ENCODE measurements at regions not wholly inside any gene's neighbourhood (a gene's known extent, or its start where the extent isn't known, plus 50 kb on each side); places are given as distances from the start of the nearest gene placed in this dataset.

DNA sequence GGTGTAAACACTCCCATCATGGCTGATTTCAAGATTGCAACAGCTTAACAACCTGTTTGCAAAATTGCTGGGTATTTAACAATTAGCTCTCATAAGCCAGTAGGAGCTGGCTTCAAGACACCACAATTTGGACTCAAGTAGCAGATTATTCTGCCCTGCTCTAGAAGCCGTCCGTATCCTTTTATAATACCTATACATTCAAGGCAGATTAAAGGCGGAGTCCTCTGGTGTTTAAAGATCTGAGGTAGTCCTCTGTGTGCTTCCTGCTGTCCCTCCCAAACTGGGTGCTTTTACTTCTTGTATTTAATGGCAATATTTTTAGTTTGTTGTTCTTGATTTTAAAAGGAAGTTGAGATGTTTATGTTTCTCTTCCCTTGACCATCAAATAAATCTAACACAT is 62.2 kb upstream of the SOX4 start:
- TF ChIP-seq TCF7L2 (IDR thresholded peaks at IDR 0.05; ENCODE audit: low read depth, low read length) (no peak), POLR2AphosphoS5 (IDR thresholded peaks at IDR 0.05; ENCODE audit: low read depth, low read length) (no peak), SIN3A (IDR thresholded peaks at IDR 0.05; ENCODE audit: borderline replicate concordance, insufficient read depth, low read depth, low read length) (no peak)
- TF ChIP-seq, protein P1, sequence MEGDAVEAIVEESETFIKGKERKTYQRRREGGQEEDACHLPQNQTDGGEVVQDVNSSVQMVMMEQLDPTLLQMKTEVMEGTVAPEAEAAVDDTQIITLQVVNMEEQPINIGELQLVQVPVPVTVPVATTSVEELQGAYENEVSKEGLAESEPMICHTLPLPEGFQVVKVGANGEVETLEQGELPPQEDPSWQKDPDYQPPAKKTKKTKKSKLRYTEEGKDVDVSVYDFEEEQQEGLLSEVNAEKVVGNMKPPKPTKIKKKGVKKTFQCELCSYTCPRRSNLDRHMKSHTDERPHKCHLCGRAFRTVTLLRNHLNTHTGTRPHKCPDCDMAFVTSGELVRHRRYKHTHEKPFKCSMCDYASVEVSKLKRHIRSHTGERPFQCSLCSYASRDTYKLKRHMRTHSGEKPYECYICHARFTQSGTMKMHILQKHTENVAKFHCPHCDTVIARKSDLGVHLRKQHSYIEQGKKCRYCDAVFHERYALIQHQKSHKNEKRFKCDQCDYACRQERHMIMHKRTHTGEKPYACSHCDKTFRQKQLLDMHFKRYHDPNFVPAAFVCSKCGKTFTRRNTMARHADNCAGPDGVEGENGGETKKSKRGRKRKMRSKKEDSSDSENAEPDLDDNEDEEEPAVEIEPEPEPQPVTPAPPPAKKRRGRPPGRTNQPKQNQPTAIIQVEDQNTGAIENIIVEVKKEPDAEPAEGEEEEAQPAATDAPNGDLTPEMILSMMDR (IDR thresholded peaks at IDR 0.05), result no peak
- TF ChIP-seq, protein P2, sequence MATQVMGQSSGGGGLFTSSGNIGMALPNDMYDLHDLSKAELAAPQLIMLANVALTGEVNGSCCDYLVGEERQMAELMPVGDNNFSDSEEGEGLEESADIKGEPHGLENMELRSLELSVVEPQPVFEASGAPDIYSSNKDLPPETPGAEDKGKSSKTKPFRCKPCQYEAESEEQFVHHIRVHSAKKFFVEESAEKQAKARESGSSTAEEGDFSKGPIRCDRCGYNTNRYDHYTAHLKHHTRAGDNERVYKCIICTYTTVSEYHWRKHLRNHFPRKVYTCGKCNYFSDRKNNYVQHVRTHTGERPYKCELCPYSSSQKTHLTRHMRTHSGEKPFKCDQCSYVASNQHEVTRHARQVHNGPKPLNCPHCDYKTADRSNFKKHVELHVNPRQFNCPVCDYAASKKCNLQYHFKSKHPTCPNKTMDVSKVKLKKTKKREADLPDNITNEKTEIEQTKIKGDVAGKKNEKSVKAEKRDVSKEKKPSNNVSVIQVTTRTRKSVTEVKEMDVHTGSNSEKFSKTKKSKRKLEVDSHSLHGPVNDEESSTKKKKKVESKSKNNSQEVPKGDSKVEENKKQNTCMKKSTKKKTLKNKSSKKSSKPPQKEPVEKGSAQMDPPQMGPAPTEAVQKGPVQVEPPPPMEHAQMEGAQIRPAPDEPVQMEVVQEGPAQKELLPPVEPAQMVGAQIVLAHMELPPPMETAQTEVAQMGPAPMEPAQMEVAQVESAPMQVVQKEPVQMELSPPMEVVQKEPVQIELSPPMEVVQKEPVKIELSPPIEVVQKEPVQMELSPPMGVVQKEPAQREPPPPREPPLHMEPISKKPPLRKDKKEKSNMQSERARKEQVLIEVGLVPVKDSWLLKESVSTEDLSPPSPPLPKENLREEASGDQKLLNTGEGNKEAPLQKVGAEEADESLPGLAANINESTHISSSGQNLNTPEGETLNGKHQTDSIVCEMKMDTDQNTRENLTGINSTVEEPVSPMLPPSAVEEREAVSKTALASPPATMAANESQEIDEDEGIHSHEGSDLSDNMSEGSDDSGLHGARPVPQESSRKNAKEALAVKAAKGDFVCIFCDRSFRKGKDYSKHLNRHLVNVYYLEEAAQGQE (IDR thresholded peaks at IDR 0.05; ENCODE audit: insufficient read depth in 1 of 2, low read depth in 2 of 2, low read length in 1 of 2), result no peak
- no peak overlapping the region for H3K4me3 ChIP-seq (ENCODE audit: low read depth in 2 of 2, low read length in 2 of 2)
- ATAC-seq (no peak), DNase-seq (ENCODE audit: low read depth, low spot score) (no peak)
- H3K27me3 ChIP-seq (ENCODE audit: control insufficient read depth, insufficient read depth, low read length), result no peaks in the 10 kb centered on the region
- intact Hi-C loops (cut with micrococcal nuclease; ENCODE audit: unreplicated experiment), result no loop called here
- POLR2A ChIA-PET, result no interaction called here
- BruUV-seq (replicated peaks), result no TSS peak
- H3K27ac ChIP-seq (ENCODE audit: low read length), result no peak overlapping the region
- H3K36me3 ChIP-seq (ENCODE audit: control insufficient read depth, insufficient read depth, low read length), result no peaks in the 10 kb centered on the region
- no peaks in the 10 kb centered on the region for H3K9me3 ChIP-seq (ENCODE audit: control insufficient read depth, insufficient read depth, low read depth, low read length)
- no peaks in the 10 kb centered on the region for H3K4me1 ChIP-seq (ENCODE audit: control insufficient read depth, insufficient read depth, low read length)
- CTCF ChIA-PET, result no interaction called here
- in situ Hi-C loops (cut with HindIII; ENCODE audit: low pct_unique_long_range_greater_than_20kb, low sequenced_read_pairs), result no loop called here

DNA sequence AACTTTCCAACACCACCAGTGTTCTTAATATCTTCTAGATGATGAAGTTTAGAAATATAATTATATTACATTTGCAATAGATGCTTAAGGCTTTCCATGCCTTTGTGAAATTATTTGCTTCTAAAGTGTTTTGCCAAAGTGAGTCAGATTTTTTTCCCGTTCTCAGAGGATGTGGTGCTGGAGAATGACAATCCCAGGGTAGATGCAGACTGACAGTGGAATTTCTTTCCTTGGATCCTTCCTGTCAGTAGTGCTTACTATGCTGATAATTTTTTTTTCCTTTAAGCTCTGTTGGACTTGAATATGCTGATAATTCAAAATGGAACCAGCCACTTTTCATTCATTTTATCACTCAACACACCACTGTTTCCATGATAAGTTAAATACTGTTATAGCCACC is 59.9 kb upstream of the SOX4 start:
- no TSS peak for BruUV-seq (replicated peaks)
- POLR2A ChIA-PET, result no interaction called here
- in situ Hi-C loops (cut with HindIII; ENCODE audit: low pct_unique_long_range_greater_than_20kb, low sequenced_read_pairs), result no loop called here
- Histone ChIP-seq H3K27me3 (ENCODE audit: control insufficient read depth, insufficient read depth, low read length) (no peaks in the 10 kb centered on the region), H3K4me3 (ENCODE audit: low read depth in 2 of 2, low read length in 2 of 2) (no peak overlapping the region), H3K36me3 (ENCODE audit: control insufficient read depth, insufficient read depth, low read length) (no peaks in the 10 kb centered on the region), H3K27ac (ENCODE audit: low read length) (no peak overlapping the region), H3K9me3 (ENCODE audit: control insufficient read depth, insufficient read depth, low read depth, low read length) (no peaks in the 10 kb centered on the region), H3K4me1 (ENCODE audit: control insufficient read depth, insufficient read depth, low read length) (no peaks in the 10 kb centered on the region)
- CTCF ChIA-PET, result no interaction called here
- no peak for TF ChIP-seq SIN3A (IDR thresholded peaks at IDR 0.05; ENCODE audit: borderline replicate concordance, insufficient read depth, low read depth, low read length)
- no peak for TF ChIP-seq TCF7L2 (IDR thresholded peaks at IDR 0.05; ENCODE audit: low read depth, low read length)
- TF ChIP-seq, protein P1 (IDR thresholded peaks at IDR 0.05), result no peak
- TF ChIP-seq POLR2AphosphoS5 (IDR thresholded peaks at IDR 0.05; ENCODE audit: low read depth, low read length), result no peak
- TF ChIP-seq, protein P2 (IDR thresholded peaks at IDR 0.05; ENCODE audit: insufficient read depth in 1 of 2, low read depth in 2 of 2, low read length in 1 of 2), result no peak
- intact Hi-C loops (cut with micrococcal nuclease; ENCODE audit: unreplicated experiment), result no loop called here
- DNase-seq (ENCODE audit: low read depth, low spot score) (no peak), ATAC-seq (no peak)
